Body of pancreas (tissue), 4 donors: ENCODE measurements at regions not wholly inside any gene's neighbourhood (a gene's known extent, or its start where the extent isn't known, plus 50 kb on each side); places are given as distances from the start of the nearest gene placed in this dataset.

Experiments
- CTCF ChIP-seq, 7 experiments: fragments of 450-650 bp in 4 of 7; fragments of 200-600 bp in 3 of 7; sonication (generic) in 3 of 7; IDR thresholded peaks; one replicate each; pipeline ENCODE4 v1.5.1; 2016 to 2019; ENCODE audit warnings: antibody characterized with exemption in 7 of 7
- POLR2A ChIP-seq, 3 donors: fragments of 450-650 bp; IDR thresholded peaks; one replicate each; pipeline ENCODE4 v1.6.1; 2016; ENCODE audit warnings: antibody characterized with exemption in 3 of 3, mild to moderate bottlenecking in 2 of 3

- no peak for TF ChIP-seq CTCF (IDR thresholded peaks at IDR 0.05)
- no peak for TF ChIP-seq POLR2A (IDR thresholded peaks at IDR 0.05)
Observed at GRCh38 chr18:38695559-38696280, 1130.1 kb upstream of the CELF4 start.
